ENCODE measurements at regions not wholly inside any gene's neighbourhood (a gene's known extent, or its start where the extent isn't known, plus 50 kb on each side); places are given as distances from the start of the nearest gene placed in this dataset.

- no peak for TF ChIP-seq POLR2A (IDR thresholded peaks at IDR 0.05)
- TF ChIP-seq CTCF (IDR thresholded peaks at IDR 0.05) = no peak
These were observed 513.9 kb upstream of the CELF2 start for GRCh38 chr10:10503772-10504171.
